ENCODE measurements at regions not wholly inside any gene's neighbourhood (a gene's known extent, or its start where the extent isn't known, plus 50 kb on each side); places are given as distances from the start of the nearest gene placed in this dataset.

DNA sequence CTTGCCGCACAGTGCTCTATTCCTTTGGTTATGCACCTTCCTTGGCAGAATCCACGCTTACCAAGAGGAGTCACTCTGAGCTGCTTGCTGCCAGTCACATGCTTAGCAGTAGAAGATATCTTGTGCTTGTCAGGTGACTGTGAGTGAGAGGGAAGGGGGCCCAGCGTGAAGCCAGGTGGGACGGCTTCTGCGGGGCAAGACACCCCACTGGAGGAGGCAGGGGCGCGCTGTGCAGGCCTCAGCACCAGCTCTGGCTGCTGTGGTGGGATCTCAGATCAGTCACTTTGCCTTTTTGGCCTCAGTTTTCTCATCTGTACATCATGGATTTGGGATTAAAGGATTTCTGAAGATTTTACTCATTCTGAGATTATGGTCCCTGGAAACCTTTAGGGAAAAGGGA is 63.9 kb upstream of the B3GAT1 start:
- Histone ChIP-seq H3K27me3 (no peaks in the 10 kb centered on the region), H3K4me1 (no peaks in the 10 kb centered on the region)
- in situ Hi-C loops (cut with MboI; ENCODE audit: low pct_ligation_motif_present in 1 of 4, low pct_unique_long_range_greater_than_20kb in 1 of 4, low sequenced_read_pairs in 3 of 4), result loop anchor here in 1 of 4 donors (25.0 kb wide), 1 partner anchor 111 kb away; no protein-coding TSS in a partner anchor

DNA sequence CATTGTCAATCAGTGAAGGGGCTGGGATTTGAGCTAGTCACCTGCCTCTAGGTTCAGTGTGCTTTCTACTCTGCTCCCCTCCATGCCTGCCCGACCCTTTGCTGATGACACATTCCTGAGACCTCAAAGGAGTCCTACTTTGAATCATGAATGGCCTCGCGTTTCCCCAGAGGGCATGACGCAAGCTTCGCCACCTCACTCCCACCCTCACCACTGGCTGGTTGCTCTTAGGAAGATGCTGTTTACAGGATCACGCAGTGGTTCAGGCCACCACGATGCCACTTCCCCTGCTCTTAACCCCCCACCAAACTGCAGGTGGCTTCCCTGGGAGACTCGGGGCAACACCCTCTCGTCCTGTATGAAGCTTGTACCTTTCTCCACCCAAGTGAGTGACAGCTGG is 62.9 kb upstream of the B3GAT1 start:
- Histone ChIP-seq H3K9me3 (no peaks in the 10 kb centered on the region), H3K27ac (no peak overlapping the region), H3K4me1 (no peaks in the 10 kb centered on the region), H3K36me3 (no peaks in the 10 kb centered on the region), H3K4me3 (no peak overlapping the region), H3K27me3 (no peaks in the 10 kb centered on the region)
- WGBS, 2 donors (ENCODE audit: low coverage in 1 of 2), result 66 to 68% methylated on average over 4 to 9 of the region's 9 CpGs
- intact Hi-C loops (cut with DNase I; ENCODE audit: low total_unique reads) (no loop called here), in situ Hi-C loops (cut with MboI; ENCODE audit: low pct_ligation_motif_present in 1 of 4, low pct_unique_long_range_greater_than_20kb in 1 of 4, low sequenced_read_pairs in 3 of 4) (loop anchor here in 1 of 4 donors (25.0 kb wide), 1 partner anchor 112 kb away; no protein-coding TSS in a partner anchor)
- no peak for DNase-seq
- TF ChIP-seq EP300 (IDR thresholded peaks at IDR 0.05; ENCODE audit: low read depth), result no peak
- TF ChIP-seq, protein P1, sequence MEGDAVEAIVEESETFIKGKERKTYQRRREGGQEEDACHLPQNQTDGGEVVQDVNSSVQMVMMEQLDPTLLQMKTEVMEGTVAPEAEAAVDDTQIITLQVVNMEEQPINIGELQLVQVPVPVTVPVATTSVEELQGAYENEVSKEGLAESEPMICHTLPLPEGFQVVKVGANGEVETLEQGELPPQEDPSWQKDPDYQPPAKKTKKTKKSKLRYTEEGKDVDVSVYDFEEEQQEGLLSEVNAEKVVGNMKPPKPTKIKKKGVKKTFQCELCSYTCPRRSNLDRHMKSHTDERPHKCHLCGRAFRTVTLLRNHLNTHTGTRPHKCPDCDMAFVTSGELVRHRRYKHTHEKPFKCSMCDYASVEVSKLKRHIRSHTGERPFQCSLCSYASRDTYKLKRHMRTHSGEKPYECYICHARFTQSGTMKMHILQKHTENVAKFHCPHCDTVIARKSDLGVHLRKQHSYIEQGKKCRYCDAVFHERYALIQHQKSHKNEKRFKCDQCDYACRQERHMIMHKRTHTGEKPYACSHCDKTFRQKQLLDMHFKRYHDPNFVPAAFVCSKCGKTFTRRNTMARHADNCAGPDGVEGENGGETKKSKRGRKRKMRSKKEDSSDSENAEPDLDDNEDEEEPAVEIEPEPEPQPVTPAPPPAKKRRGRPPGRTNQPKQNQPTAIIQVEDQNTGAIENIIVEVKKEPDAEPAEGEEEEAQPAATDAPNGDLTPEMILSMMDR (IDR thresholded peaks at IDR 0.05), result no peak
- TF ChIP-seq POLR2A (IDR thresholded peaks at IDR 0.05), result no peak
- no peak for TF ChIP-seq POLR2AphosphoS5 (IDR thresholded peaks at IDR 0.05)

More for the DNA sequence above, 63.9 kb upstream of the B3GAT1 start:
- Histone ChIP-seq H3K36me3 (no peaks in the 10 kb centered on the region), H3K9me3 (no peaks in the 10 kb centered on the region), H3K27ac (no peak overlapping the region), H3K4me3 (no peak overlapping the region)
- no peak for TF ChIP-seq POLR2AphosphoS5 (IDR thresholded peaks at IDR 0.05)
- TF ChIP-seq, protein P1 (IDR thresholded peaks at IDR 0.05), result no peak
- no peak for TF ChIP-seq POLR2A (IDR thresholded peaks at IDR 0.05)
- TF ChIP-seq EP300 (IDR thresholded peaks at IDR 0.05; ENCODE audit: low read depth), result no peak
- WGBS, 2 donors (ENCODE audit: low coverage in 1 of 2), result 83% methylated on average over 7 of the region's 7 CpGs; no CpG with 5 or more reads in 1 of the 2 donors
- DNase-seq, result no peak
- intact Hi-C loops (cut with DNase I; ENCODE audit: low total_unique reads), result no loop called here

DNA sequence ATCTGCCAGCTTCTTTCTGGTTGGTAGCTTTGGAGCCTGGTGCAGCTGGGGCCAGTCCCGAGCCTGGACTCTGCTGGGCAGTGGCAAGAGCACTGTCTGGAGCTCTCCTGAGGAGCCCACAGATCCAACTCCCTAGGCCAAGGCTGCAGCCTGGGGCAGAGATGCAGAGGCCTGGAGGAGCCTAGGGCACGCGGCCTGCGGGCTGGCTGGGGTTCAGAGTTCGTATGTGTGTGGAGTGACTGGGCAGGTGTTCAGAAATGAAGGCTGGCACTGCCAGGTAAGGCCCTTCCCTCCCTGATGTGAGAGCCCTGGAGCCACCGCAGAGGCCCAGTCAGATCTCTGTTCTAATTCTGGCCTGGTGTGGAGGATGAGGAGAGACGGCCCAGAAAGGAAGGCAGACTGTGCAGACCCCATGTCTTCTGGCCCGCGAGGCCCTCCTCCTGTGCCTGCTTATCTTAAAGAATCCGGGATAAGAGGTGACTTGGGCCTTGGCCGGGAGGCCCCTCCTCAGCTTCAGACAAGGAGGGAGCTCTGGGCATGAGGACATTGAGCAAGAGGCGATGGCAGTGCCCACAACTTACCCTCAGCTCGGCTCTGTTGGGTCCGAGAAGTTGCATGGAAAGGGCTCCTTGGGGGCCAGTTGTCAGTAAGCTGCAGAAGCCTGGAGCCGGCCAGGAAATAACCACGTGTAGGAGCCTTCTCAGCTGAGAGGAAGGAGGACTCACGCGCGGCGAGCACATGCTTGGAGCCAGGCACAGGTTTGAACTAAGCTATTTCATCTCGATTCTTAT is 62.2 kb upstream of the B3GAT1 start:
- DNase-seq, result no peak
- Histone ChIP-seq H3K4me1 (no peaks in the 10 kb centered on the region), H3K27me3 (no peaks in the 10 kb centered on the region), H3K9me3 (no peaks in the 10 kb centered on the region), H3K36me3 (no peaks in the 10 kb centered on the region), H3K27ac (no peak overlapping the region), H3K4me3 (no peak overlapping the region)
- TF ChIP-seq, protein P1 (IDR thresholded peaks at IDR 0.05), result no peak
- TF ChIP-seq EP300 (IDR thresholded peaks at IDR 0.05; ENCODE audit: low read depth) (no peak), POLR2A (IDR thresholded peaks at IDR 0.05) (no peak), POLR2AphosphoS5 (IDR thresholded peaks at IDR 0.05) (no peak)
- WGBS, 2 donors (ENCODE audit: low coverage in 1 of 2), result 78 to 91% methylated on average over 9 to 21 of the region's 21 CpGs
- intact Hi-C loops (cut with DNase I; ENCODE audit: low total_unique reads), result no loop called here
- in situ Hi-C loops (cut with MboI; ENCODE audit: low pct_ligation_motif_present in 1 of 4, low pct_unique_long_range_greater_than_20kb in 1 of 4, low sequenced_read_pairs in 3 of 4), result no loop called here

DNA sequence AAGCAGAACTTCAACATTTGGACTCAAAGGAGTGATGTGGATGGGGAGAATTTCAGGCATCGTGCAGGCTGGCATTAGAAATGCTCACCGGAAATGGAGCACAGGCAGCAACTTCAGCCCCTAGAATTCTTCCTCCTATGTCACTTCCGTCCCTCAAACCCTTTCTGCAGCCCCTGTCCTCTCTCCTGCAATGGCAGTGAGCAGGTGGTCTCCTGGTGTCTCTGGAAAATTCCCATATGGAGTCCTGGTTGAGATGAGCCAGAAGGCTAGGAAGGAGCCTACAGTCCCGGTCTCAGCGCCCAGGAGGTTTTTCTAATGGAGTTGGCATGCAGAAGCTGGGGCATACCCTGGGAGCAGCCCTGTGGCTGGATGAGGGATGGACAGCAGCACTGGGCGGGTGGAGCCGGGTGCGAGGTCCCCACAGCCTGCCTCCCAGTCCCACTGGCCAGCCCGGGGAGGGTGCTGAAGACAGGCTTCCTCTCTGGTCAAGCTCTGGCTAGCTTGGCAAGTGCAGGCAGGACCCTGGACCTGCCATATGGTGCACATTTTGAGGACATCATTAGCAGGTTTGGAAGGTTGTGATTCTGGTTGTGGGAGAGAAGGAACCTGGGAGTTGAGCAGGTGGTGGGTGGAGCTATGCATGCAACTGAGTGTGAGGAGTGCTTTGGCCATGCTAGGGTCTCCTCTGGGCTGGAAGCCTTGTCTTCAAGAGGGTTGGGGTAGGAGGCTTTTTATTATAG is 59.8 kb upstream of the B3GAT1 start:
- 71% methylated on average over 4 to 9 of the region's 9 CpGs for WGBS, 2 donors (ENCODE audit: low coverage in 1 of 2)
- intact Hi-C loops (cut with DNase I; ENCODE audit: low total_unique reads) (no loop called here), in situ Hi-C loops (cut with MboI; ENCODE audit: low pct_ligation_motif_present in 1 of 4, low pct_unique_long_range_greater_than_20kb in 1 of 4, low sequenced_read_pairs in 3 of 4) (no loop called here)
- H3K9me3 ChIP-seq, result no peaks in the 10 kb centered on the region
- TF ChIP-seq EP300 (IDR thresholded peaks at IDR 0.05; ENCODE audit: low read depth) (no peak), POLR2A (IDR thresholded peaks at IDR 0.05) (no peak), POLR2AphosphoS5 (IDR thresholded peaks at IDR 0.05) (no peak)
- TF ChIP-seq, protein P1 (IDR thresholded peaks at IDR 0.05), result no peak
- no peaks in the 10 kb centered on the region for H3K4me1 ChIP-seq
- H3K36me3 ChIP-seq, result no peaks in the 10 kb centered on the region
- no peaks in the 10 kb centered on the region for H3K27me3 ChIP-seq
- no peak overlapping the region for H3K4me3 ChIP-seq
- DNase-seq, result no peak
- H3K27ac ChIP-seq, result no peak overlapping the region
